ENCODE measurements at regions not wholly inside any gene's neighbourhood (a gene's known extent, or its start where the extent isn't known, plus 50 kb on each side); places are given as distances from the start of the nearest gene placed in this dataset.

DNA sequence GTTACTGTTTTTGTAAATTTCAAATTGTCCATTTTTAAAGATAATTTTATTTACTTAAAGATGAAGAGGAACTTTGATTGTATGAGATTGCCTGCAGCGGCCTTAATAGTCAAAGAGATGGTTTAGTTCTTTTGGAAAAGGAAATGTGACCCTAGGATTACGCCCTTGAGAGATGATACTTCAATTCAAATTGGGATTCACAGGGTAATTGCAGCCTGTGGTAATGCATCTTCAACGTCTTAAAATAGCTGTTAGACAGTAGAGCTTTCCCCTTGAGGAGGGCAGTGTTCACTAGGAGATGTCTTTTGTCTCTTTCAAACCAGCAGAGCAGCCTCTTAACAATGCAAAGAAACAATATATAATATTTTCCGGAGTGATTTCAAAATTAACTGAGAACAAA lies 127.1 kb downstream of the TAF11L14 start:
- no peak for DNase-seq
- H3K27me3 Mint-ChIP-seq (ENCODE audit: low read depth in 3 of 3), result no peaks in the 10 kb centered on the region
- H3K4me3 Mint-ChIP-seq, result no peak overlapping the region
- no peak overlapping the region for H2AFZ ChIP-seq (ENCODE audit: insufficient read depth, low read depth, low read length, poor library complexity, severe bottlenecking)
- H3K27ac ChIP-seq (ENCODE audit: low read depth in 1 of 2, low read length in 2 of 2), result no peak overlapping the region
- WGBS (ENCODE audit: insufficient coverage), result no CpG with 5 or more reads among the region's 4 CpGs
- no peaks in the 10 kb centered on the region for H3K27me3 ChIP-seq (ENCODE audit: control insufficient read depth in 2 of 2, insufficient read depth in 2 of 2, low read length in 2 of 2)
- H3K36me3 Mint-ChIP-seq, result no peaks in the 10 kb centered on the region
- no peak overlapping the region for H3K27ac Mint-ChIP-seq
- peaks cover 0 to 10% (median 3%) of the 10 kb centered on the region in 7 donors for H3K9me3 Mint-ChIP-seq
- no peaks in the 10 kb centered on the region for H3K79me2 ChIP-seq (ENCODE audit: insufficient read depth, low read length)
- H3K4me1 ChIP-seq (ENCODE audit: control insufficient read depth in 1 of 2, insufficient read depth in 2 of 2, low read length in 2 of 2), result no peaks in the 10 kb centered on the region
- no peaks in the 10 kb centered on the region for H3K4me1 Mint-ChIP-seq
- no peak overlapping the region for H3K9ac ChIP-seq (ENCODE audit: insufficient read depth, low read length, poor library complexity, severe bottlenecking)
- intact Hi-C loops (cut with micrococcal nuclease), result no loop called here
- H3K9me3 ChIP-seq (replicated peaks in 1 of 2; ENCODE audit: control insufficient read depth in 1 of 2, insufficient read depth in 1 of 2, low read length in 2 of 2), result no peaks in the 10 kb centered on the region
- H4K20me1 ChIP-seq (ENCODE audit: insufficient read depth, low read length), result no peaks in the 10 kb centered on the region
- H3K4me2 ChIP-seq (replicated peaks; ENCODE audit: extremely low read depth, low read length, poor library complexity, severe bottlenecking), result no peak overlapping the region
- H3K36me3 ChIP-seq (replicated peaks in 1 of 2; ENCODE audit: control insufficient read depth in 1 of 2, insufficient read depth in 2 of 2, low read length in 2 of 2), result no peaks in the 10 kb centered on the region
- no peak overlapping the region for H3K4me3 ChIP-seq (replicated peaks in 1 of 3; ENCODE audit: low read depth in 2 of 3, low read length in 3 of 3)
- TF ChIP-seq, protein P1, sequence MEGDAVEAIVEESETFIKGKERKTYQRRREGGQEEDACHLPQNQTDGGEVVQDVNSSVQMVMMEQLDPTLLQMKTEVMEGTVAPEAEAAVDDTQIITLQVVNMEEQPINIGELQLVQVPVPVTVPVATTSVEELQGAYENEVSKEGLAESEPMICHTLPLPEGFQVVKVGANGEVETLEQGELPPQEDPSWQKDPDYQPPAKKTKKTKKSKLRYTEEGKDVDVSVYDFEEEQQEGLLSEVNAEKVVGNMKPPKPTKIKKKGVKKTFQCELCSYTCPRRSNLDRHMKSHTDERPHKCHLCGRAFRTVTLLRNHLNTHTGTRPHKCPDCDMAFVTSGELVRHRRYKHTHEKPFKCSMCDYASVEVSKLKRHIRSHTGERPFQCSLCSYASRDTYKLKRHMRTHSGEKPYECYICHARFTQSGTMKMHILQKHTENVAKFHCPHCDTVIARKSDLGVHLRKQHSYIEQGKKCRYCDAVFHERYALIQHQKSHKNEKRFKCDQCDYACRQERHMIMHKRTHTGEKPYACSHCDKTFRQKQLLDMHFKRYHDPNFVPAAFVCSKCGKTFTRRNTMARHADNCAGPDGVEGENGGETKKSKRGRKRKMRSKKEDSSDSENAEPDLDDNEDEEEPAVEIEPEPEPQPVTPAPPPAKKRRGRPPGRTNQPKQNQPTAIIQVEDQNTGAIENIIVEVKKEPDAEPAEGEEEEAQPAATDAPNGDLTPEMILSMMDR (IDR thresholded peaks at IDR 0.05), result no peak

DNA sequence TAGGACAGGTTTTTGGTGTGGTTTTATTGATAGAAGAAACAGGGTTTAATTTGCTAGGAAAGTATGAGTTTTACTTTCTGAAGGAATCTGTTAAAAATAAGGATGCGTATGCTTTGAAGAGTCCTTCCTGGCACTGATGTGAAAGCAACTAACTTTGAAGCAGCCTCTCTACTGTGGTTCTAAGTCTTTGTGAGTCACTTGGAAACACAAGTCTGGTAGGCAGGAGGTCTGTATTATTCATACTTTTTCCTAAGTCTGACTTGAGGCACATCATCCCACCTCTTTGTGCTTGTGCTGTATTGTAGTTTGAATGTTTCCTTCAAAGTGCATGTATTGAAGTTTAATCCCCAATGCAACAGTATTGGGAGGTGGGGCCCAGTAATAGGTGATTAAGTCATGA lies 129.0 kb downstream of the TAF11L14 start:
- no peak overlapping the region for H3K4me3 Mint-ChIP-seq
- H3K9me3 Mint-ChIP-seq, result peaks cover 0 to 11% (median 5%) of the 10 kb centered on the region in 7 donors
- Histone ChIP-seq H3K9ac (ENCODE audit: insufficient read depth, low read length, poor library complexity, severe bottlenecking) (no peak overlapping the region), H3K27ac (ENCODE audit: low read depth in 1 of 2, low read length in 2 of 2) (no peak overlapping the region), H4K20me1 (ENCODE audit: insufficient read depth, low read length) (no peaks in the 10 kb centered on the region), H3K4me2 (replicated peaks; ENCODE audit: extremely low read depth, low read length, poor library complexity, severe bottlenecking) (no peak overlapping the region), H3K79me2 (ENCODE audit: insufficient read depth, low read length) (no peaks in the 10 kb centered on the region), H3K4me1 (ENCODE audit: control insufficient read depth in 1 of 2, insufficient read depth in 2 of 2, low read length in 2 of 2) (no peaks in the 10 kb centered on the region), H3K4me3 (replicated peaks in 1 of 3; ENCODE audit: low read depth in 2 of 3, low read length in 3 of 3) (no peak overlapping the region), H3K9me3 (replicated peaks in 1 of 2; ENCODE audit: control insufficient read depth in 1 of 2, insufficient read depth in 1 of 2, low read length in 2 of 2) (no peaks in the 10 kb centered on the region), H2AFZ (ENCODE audit: insufficient read depth, low read depth, low read length, poor library complexity, severe bottlenecking) (no peak overlapping the region), H3K36me3 (replicated peaks in 1 of 2; ENCODE audit: control insufficient read depth in 1 of 2, insufficient read depth in 2 of 2, low read length in 2 of 2) (no peaks in the 10 kb centered on the region), H3K27me3 (ENCODE audit: control insufficient read depth in 2 of 2, insufficient read depth in 2 of 2, low read length in 2 of 2) (no peaks in the 10 kb centered on the region)
- no peak for DNase-seq
- intact Hi-C loops (cut with micrococcal nuclease), result no loop called here
- no peaks in the 10 kb centered on the region for H3K36me3 Mint-ChIP-seq
- WGBS (ENCODE audit: insufficient coverage), result 100% methylated on average over 1 of the region's 1 CpG
- no peak overlapping the region for H3K27ac Mint-ChIP-seq
- H3K27me3 Mint-ChIP-seq (ENCODE audit: low read depth in 3 of 3), result no peaks in the 10 kb centered on the region
- H3K4me1 Mint-ChIP-seq, result no peaks in the 10 kb centered on the region
- TF ChIP-seq, protein P1 (IDR thresholded peaks at IDR 0.05), result no peak

Measured in CD14-positive monocyte (primary cell).